K562 (cell line): ENCODE measurements at regions not wholly inside any gene's neighbourhood (a gene's known extent, or its start where the extent isn't known, plus 50 kb on each side); places are given as distances from the start of the nearest gene placed in this dataset.

Experiments
- ATAC-seq: fragments of 200-7000 bp; cut with Tn5 transposase; 3 replicates; pipeline ENCODE4 v1.9.1; 2020; ENCODE audit warnings: moderate library complexity
- BruUV-seq: library from RNA; stranded (reverse); fragments of 400-500 nt; replicated peaks from 2 replicates; lab custom pipeline; 2021; lab: Mats Ljungman, UMichigan
- CTCF ChIA-PET: fragments of 300-600 bp; formaldehyde crosslinking; extraction: SDS; loops from one replicate; lab custom pipeline; 2021; ENCODE audit warnings: low intra/inter-chr PET ratio; lab: Yijun Ruan, JAX
- POLR2A ChIA-PET: fragments of 300-600, 350-650 bp; sonication (Branson Sonifier 250); formaldehyde crosslinking; extraction: SDS; loops from one replicate; lab custom pipeline; 2021; ENCODE audit warnings: antibody characterized with exemption, inconsistent platforms; lab: Yijun Ruan, JAX
- DNase-seq, 4 experiments: peaks; one replicate each; pipeline versions ENCODE4 v3.0.0 to v3.0.0-alpha.2; 2011 to 2018; ENCODE audit warnings: low spot score in 3 of 4, mixed read lengths in 3 of 4; ENCODE audit errors: extremely low read depth in 1 of 4
- FAIRE-seq: peaks from 2 replicates; lab custom pipeline; 2011; peaks lifted over from hg19 to GRCh38; lab: Jason Lieb, UNC
- H2AFZ ChIP-seq: 2 replicates; pipeline ENCODE4 v1.6.0; 2011; ENCODE audit warnings: low read depth, low read length, control low read depth, inconsistent platforms
- H3K27ac ChIP-seq: fragments of 200-600 bp; 3 replicates; pipeline ENCODE4 v1.8.0; 2011; ENCODE audit warnings: low read depth, mild to moderate bottlenecking, control low read depth, inconsistent platforms, low read length, moderate library complexity, mixed read lengths; ENCODE audit errors: extremely low read depth
- H3K27me3 ChIP-seq, 2 experiments: fragments of 300-600 bp in 1 of 2; 2 replicates in 1 of 2; 3 replicates in 1 of 2; pipeline versions ENCODE4 v1.6.0 to v1.8.0; 2011; ENCODE audit warnings: inconsistent platforms in 2 of 2, low read length in 2 of 2, mild to moderate bottlenecking in 1 of 2, mixed read lengths in 1 of 2, moderate library complexity in 1 of 2; ENCODE audit not compliant: control insufficient read depth in 2 of 2, insufficient read depth in 2 of 2
- H3K36me3 ChIP-seq: fragments of 300-600 bp; 3 replicates; pipeline ENCODE4 v1.8.0; 2011; ENCODE audit warnings: mild to moderate bottlenecking, low read length, inconsistent platforms; ENCODE audit not compliant: control insufficient read depth, insufficient read depth
- H3K4me1 ChIP-seq, 2 experiments: fragments of 200-600 bp in 1 of 2; replicated peaks in 1 of 2; 2 replicates in 1 of 2; 3 replicates in 1 of 2; pipeline versions ENCODE4 v1.5.1 to v1.8.0; 2011; ENCODE audit warnings: inconsistent platforms in 2 of 2, low read length in 2 of 2, mild to moderate bottlenecking in 1 of 2, mixed read lengths in 1 of 2, moderate library complexity in 1 of 2; ENCODE audit not compliant: control insufficient read depth in 2 of 2, insufficient read depth in 2 of 2
- H3K4me2 ChIP-seq: 2 replicates; pipeline ENCODE4 v1.6.1; 2011; ENCODE audit warnings: low read length, control low read depth, inconsistent platforms, mixed read lengths; ENCODE audit not compliant: insufficient read depth
- H3K4me3 ChIP-seq: fragments of 200-600 bp; sonication (generic), shearing (Covaris generic); 2 replicates; pipeline ENCODE4 v1.5.1; 2016; ENCODE audit warnings: control low read depth, inconsistent platforms
- H3K79me2 ChIP-seq: fragments of 200-600 bp; 3 replicates; pipeline ENCODE4 v1.8.0; 2011; ENCODE audit warnings: low read length, inconsistent platforms; ENCODE audit not compliant: control insufficient read depth, insufficient read depth
- H3K9ac ChIP-seq, 2 experiments: 2 replicates each; pipeline versions ENCODE4 v1.6.0 to v1.6.1; 2011; ENCODE audit warnings: low read depth in 2 of 2, low read length in 2 of 2, control low read depth in 1 of 2, inconsistent platforms in 1 of 2, mild to moderate bottlenecking in 1 of 2, mixed read lengths in 1 of 2; ENCODE audit not compliant: insufficient read depth in 1 of 2
- H3K9me1 ChIP-seq: one replicate; pipeline ENCODE4 v1.6.0; 2011; ENCODE audit warnings: inconsistent platforms, mild to moderate bottlenecking, low read length, moderate library complexity; ENCODE audit not compliant: control insufficient read depth, insufficient read depth
- H3K9me3 ChIP-seq: replicated peaks from 2 replicates; pipeline ENCODE4 v1.5.1; 2011; ENCODE audit warnings: low read depth, low read length, inconsistent platforms; ENCODE audit not compliant: control insufficient read depth, insufficient read depth
- H4K20me1 ChIP-seq: replicated peaks from 2 replicates; pipeline ENCODE4 v1.6.1; 2011; ENCODE audit warnings: low read length, inconsistent platforms, mixed read lengths; ENCODE audit not compliant: control insufficient read depth, insufficient read depth
- ARHGAP35 ChIP-seq: fragments of 450-650 bp; IDR thresholded peaks from 2 replicates; pipeline ENCODE4 v1.6.1; 2018; ENCODE audit not compliant: partially characterized antibody
- CBX5 ChIP-seq: IDR thresholded peaks from 2 replicates; pipeline ENCODE4 v1.6.1; 2014; ENCODE audit warnings: low read depth, borderline replicate concordance
- DPF2 ChIP-seq: fragments of 450-650 bp; IDR thresholded peaks from 2 replicates; pipeline ENCODE4 v1.6.1; 2016
- E2F4 ChIP-seq: sonication (generic); formaldehyde crosslinking; IDR thresholded peaks from 2 replicates; pipeline ENCODE4 v1.8.0; 2022; ENCODE audit warnings: mild to moderate bottlenecking, low read depth, missing genetic modification reagents
- EHMT2 ChIP-seq: fragments of 450-650 bp; IDR thresholded peaks from 2 replicates; pipeline ENCODE4 v1.6.1; 2018; ENCODE audit warnings: antibody characterized with exemption
- HEY1 ChIP-seq: fragments of 250-450 bp; sonication (Bioruptor Pico); IDR thresholded peaks from 2 replicates; pipeline ENCODE4 v1.5.0; 2020; ENCODE audit warnings: mild to moderate bottlenecking, moderate library complexity, borderline replicate concordance
- HNRNPL ChIP-seq: fragments of 200-400 bp; formaldehyde crosslinking; IDR thresholded peaks from 2 replicates; pipeline ENCODE4 v1.6.1; 2017; ENCODE audit warnings: low read depth, mild to moderate bottlenecking, low read length
- IRF9 ChIP-seq: fragments of 450-650 bp; IDR thresholded peaks from 2 replicates; pipeline ENCODE4 v1.6.1; 2016; ENCODE audit warnings: missing biosample characterization, missing genetic modification characterization
- LEF1 ChIP-seq: fragments of 450-650 bp; IDR thresholded peaks from 2 replicates; pipeline ENCODE4 v1.6.1; 2016; ENCODE audit warnings: mild to moderate bottlenecking
- MIER1 ChIP-seq: fragments of 450-650 bp; IDR thresholded peaks from 2 replicates; pipeline ENCODE4 v1.6.1; 2016; ENCODE audit warnings: antibody characterized with exemption, mild to moderate bottlenecking, low read depth
- MTA3 ChIP-seq: fragments of 450-650 bp; formaldehyde crosslinking; IDR thresholded peaks from 2 replicates; pipeline ENCODE4 v1.6.1; 2017; ENCODE audit warnings: mild to moderate bottlenecking, borderline replicate concordance
- MXI1 ChIP-seq: IDR thresholded peaks from 2 replicates; pipeline ENCODE4 v1.6.1; 2011; ENCODE audit warnings: low read depth, mild to moderate bottlenecking, improper control_type of control experiment, low read length
- PCBP1 ChIP-seq: fragments of 200-400 bp; formaldehyde crosslinking; IDR thresholded peaks from 2 replicates; pipeline ENCODE4 v1.6.1; 2018; ENCODE audit warnings: mild to moderate bottlenecking, low read depth, low read length; ENCODE audit not compliant: poor library complexity, severe bottlenecking
- POLR2AphosphoS5 ChIP-seq: IDR thresholded peaks from 2 replicates; pipeline ENCODE4 v1.6.1; 2011; ENCODE audit warnings: mild to moderate bottlenecking, low read depth, low read length, moderate library complexity; ENCODE audit not compliant: control insufficient read depth, insufficient read depth
- PPARD ChIP-seq: fragments of 250-450 bp; sonication (Bioruptor Pico); IDR thresholded peaks from 2 replicates; pipeline ENCODE4 v1.8.0; 2022; ENCODE audit warnings: inconsistent platforms, mild to moderate bottlenecking, moderate library complexity
- SPI1 ChIP-seq: IDR thresholded peaks from 2 replicates; pipeline ENCODE4 v1.6.1; 2011; ENCODE audit warnings: low read depth, low read length, control low read depth, borderline replicate concordance
- TCF15 ChIP-seq: fragments of 250-450 bp; sonication (Bioruptor Pico); IDR thresholded peaks from 2 replicates; pipeline ENCODE4 v1.8.0; 2022; ENCODE audit warnings: moderate library complexity, mild to moderate bottlenecking, inconsistent platforms
- ZNF511 ChIP-seq: sonication (generic); formaldehyde crosslinking; IDR thresholded peaks from 2 replicates; pipeline ENCODE4 v1.8.0; 2022; ENCODE audit warnings: mild to moderate bottlenecking, missing genetic modification reagents
- ZNF668 ChIP-seq: fragments of 250-450 bp; sonication (Bioruptor Pico); IDR thresholded peaks from 2 replicates; pipeline ENCODE4 v1.8.0; 2022; ENCODE audit warnings: mild to moderate bottlenecking, inconsistent platforms
- ZNF717 ChIP-seq: fragments of 250-450 bp; sonication (Bioruptor Pico); IDR thresholded peaks from 2 replicates; pipeline ENCODE4 v1.5.0; 2021
- WGBS: fragments of 100-300 bp; shearing (Covaris generic); methylation state at CpG from one replicate; pipeline ENCODE4 v1.1.6; 2016; ENCODE audit warnings: low coverage, mixed read lengths; ENCODE audit not compliant: insufficient coverage; ENCODE audit errors: missing lambda C conversion rate; 5-methylcytosine and 5-hydroxymethylcytosine counted together
- in situ Hi-C: fragments of 300-500 bp; cut with MboI; formaldehyde crosslinking; loops from 4 replicates; pipeline ENCODE4 v1.15.0; 2018; ENCODE audit warnings: inconsistent platforms, mixed read lengths
- intact Hi-C: fragments of 100-400 bp; cut with micrococcal nuclease; formaldehyde crosslinking; loops from 2 replicates; pipeline ENCODE4 v1.14.2; 2022

GRCh38 chr6:166820070-166820469 is 136.3 kb downstream of the RNASET2 start (continued):
- no peak for TF ChIP-seq ZNF511 (CRISPR knock-in tag)
- TF ChIP-seq IRF9 (tag): no peak
- TF ChIP-seq LEF1: no peak
- TF ChIP-seq E2F4 (CRISPR knock-in tag): no peak
- no peak for TF ChIP-seq DPF2
- no peak for TF ChIP-seq ZNF717 (CRISPR knock-in tag)

- H3K27ac ChIP-seq: no peak overlapping the region
- H3K9me1 ChIP-seq: no peaks in the 10 kb centered on the region
- H3K4me2 ChIP-seq: no peak overlapping the region
- ATAC-seq: no peak
- CTCF ChIA-PET: no interaction called here
- no peaks in the 10 kb centered on the region for H3K4me1 ChIP-seq
- WGBS: 52% methylated on average over 4 of the region's 4 CpGs
- no peak overlapping the region for H3K9ac ChIP-seq
- H3K36me3 ChIP-seq: no peaks in the 10 kb centered on the region
- intact Hi-C loops: no loop called here
- no peak for DNase-seq
- no peak overlapping the region for H2AFZ ChIP-seq
- H3K79me2 ChIP-seq: no peaks in the 10 kb centered on the region
- 0 out of 2 replicates have a peak, but pooled peaks cover 3% of the 10 kb centered on the region for H4K20me1 ChIP-seq
- no peak overlapping the region for H3K4me3 ChIP-seq
- in situ Hi-C loops: no loop called here
- no TSS peak for BruUV-seq
- no peak for FAIRE-seq
- POLR2A ChIA-PET: no interaction called here
- no peaks in the 10 kb centered on the region for H3K9me3 ChIP-seq
- peaks cover 3 to 9% of the 10 kb centered on the region in 2 experiments; a peak in 3 of 5 replicates for H3K27me3 ChIP-seq
- TF ChIP-seq MIER1 (peak; percentile 86), MXI1 (no peak), PPARD (CRISPR knock-in tag) (no peak), HNRNPL (no peak), ZNF668 (CRISPR knock-in tag) (no peak), SPI1 (no peak), HEY1 (CRISPR knock-in tag) (no peak), ARHGAP35 (no peak), TCF15 (no peak), PCBP1 (no peak), POLR2AphosphoS5 (no peak), MTA3 (no peak), CBX5 (no peak), EHMT2 (peak; percentile 94)
Measured at GRCh38 chr6:166815629-166816028, 140.7 kb downstream of the RNASET2 start.
